Stimulated activated CD4-positive, alpha-beta T cell treated with anti-CD3 and anti-CD28 coated beads, Interleukin-15, amount 100 ng/mL, for 1 hour (primary cell): ENCODE measurements at regions not wholly inside any gene's neighbourhood (a gene's known extent, or its start where the extent isn't known, plus 50 kb on each side); places are given as distances from the start of the nearest gene placed in this dataset.
"Not testable (repeated sequence)": the region's sequence is repeated elsewhere in the genome, so short reads cannot be mapped to it uniquely, and the experiment has no call there.

Source experiments
- DNase-seq, 2 donors: peaks; one replicate each; pipeline ENCODE4 v3.0.0-alpha.2; 2020; ENCODE audit warnings: low read depth in 1 of 2, low spot score in 1 of 2

DNA sequence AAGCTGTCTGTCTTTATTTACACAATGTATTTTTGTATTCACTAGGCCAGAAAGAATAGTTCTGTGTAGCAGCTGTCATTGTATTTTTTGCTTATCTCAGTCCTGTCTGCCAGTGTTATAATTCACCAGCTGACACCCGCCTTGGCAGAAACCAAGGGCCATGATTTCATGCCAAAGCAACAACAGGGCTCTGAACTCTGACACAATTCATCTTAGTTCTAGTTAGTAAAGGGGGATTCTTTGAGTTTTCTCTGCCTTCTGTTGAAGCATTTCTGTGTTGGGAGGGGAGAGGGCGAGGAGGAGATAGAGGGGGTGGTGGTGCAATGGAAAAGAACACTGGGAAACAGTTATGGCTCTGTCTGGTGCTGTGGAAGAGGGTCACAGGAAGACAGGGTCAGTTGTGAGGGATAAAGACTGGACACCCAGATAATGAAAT, 684.6 kb upstream of the MARCKS start:
- no peak for DNase-seq

GRCh38 chr6:113178349-113178748, 678.8 kb upstream of the MARCKS start:
- no peak for DNase-seq

DNA sequence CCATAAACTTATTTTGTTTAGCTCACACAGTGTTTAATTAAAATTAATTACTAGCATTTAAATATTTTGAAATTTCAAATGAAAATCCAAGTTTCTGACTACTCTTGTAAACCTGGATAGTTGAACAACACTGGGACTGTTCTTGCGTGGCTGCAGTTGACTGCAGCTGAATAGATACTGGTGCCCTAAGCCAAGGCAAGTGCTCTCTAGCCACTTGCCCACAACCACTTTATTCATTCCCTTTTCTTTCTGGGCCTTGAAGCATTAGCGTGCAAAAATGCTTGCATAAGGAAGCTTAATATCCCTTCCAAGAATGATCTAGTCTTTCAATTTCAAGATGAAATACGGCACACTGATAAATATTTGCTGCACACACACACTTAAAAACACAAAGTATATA, 676.0 kb upstream of the MARCKS start:
- DNase-seq: no peak

DNA sequence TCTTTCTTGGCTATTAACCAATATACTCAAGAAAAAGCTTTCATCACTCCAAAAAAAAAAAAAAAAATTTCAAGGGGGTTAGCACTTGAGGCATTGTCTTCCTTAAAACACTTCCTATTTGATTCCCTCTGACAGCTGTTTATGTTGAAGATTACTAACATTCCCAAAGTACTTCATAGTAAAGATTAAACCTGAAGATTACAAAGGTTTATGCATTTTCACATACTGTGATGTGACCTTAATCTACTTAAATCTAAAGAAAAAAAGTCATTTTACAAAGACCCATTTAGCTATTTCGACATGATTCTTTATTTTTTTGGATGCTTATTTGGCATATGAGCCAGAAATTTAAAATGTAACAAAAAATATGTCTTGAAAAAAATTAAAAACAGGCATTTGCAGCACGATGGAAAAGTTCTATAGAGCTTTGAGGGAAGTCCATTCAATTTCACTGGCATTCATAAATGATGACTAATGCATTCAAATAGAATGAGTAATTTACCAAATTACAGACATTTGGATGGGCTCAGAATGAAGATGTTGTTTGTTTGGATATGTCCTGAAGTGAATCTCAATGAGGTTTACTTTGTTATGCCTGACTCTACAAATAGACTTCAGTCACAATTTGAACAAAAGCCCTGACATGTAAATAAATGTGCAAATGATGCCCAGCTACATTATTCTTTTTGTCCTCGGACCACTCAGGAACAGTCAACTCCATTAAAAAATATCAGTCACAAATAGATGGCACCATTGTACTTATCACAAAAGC, 674.6 kb upstream of the MARCKS start:
- DNase-seq: no peak

GRCh38 chr6:113184291-113184690, 672.9 kb upstream of the MARCKS start:
- no peak for DNase-seq

DNA sequence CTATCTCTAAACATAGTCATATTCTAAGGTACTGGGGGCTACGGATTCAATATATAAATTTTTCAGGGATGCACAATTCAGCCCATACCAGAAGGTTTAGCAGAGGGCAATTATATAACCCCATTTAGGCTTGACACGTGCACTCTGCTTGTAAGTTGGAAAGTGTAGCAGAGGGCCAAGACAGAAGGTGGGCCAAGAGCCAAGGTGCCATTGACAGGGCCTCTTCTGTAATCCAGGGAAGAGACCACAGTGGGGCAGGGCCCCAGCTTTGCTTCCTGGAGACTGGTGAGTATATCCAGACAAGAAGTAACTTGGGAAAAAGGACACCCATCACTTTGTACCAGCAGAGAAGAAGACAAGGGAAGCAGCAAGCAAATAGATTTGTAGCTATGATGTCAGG, 672.4 kb upstream of the MARCKS start:
- DNase-seq: no peak

DNA sequence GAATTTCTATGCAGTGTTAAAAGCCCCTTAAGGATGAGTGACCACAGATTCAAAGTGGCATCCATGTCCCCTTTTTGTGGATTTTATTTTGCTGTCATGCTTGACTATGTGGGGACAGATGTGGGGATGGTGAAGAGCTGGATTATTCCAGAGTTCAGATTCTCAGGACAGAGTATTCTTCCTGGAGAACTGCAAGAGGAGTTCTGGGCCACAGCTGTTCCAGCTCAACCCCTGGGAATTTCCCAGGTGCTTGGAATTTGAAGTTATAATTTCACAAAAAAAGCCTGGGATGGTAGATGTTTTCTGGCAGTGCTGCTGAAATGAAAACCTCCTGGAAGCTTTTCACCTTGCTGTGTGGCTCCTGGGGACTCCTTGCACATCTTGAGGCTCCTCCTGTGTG, 671.8 kb upstream of the MARCKS start:
- DNase-seq: no peak

DNA sequence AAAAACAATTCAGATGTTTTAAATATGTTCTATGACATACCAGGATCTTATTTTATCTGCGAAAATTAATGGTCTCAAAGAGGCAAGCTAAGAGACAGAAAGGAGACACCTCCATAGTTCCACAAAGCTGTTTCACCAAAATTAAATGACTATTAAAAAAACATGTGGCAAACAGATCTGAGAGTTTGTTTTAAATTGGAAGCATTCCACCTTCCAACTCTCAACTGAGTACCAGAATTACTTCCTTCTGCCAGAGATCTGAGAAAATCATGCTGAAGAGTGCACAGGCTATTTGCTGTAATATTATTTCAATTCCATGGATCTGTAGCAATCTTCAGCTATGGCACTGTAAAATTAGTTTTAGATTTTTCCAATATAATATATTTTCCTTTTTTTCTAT, 669.5 kb upstream of the MARCKS start:
- DNase-seq: no peak

DNA sequence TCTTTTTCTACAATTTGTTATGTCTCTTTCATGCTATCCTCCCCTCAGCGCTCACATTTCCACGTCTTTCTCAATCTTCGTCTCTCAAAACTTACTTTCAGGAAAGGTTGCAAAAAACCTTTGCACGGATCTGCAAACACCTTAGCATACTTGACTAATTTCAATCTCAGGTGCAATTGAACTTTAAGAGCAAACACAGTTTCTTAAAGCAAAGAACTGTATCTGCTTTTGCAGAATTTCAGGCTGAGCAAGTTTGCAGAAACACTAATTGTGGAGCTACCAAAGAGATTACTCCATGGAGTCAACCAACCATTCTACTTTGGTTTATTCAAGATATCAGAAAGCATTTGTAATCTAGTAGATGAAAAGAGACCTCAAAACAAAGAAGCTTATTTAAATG, 668.2 kb upstream of the MARCKS start:
- DNase-seq: no peak

DNA sequence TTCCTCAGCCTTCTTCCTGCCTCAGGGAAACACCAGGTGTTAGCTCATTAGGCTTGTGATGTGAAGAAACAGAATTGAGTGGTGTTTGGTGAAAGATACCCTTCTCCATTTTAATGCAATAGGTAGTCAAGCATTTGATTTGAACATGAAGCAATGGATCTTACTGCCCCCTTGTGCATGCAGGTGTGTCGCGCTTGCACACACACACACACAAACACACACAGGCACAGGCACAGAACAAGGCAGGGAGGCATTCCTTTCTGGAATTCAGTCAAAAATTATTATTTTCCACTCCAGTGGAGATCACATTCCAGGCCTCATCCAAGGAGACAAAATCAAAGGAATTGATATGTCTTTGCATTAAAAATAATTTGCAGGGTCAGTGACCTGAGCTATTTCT, 667.0 kb upstream of the MARCKS start:
- DNase-seq: no peak

GRCh38 chr6:113194090-113194489, 663.1 kb upstream of the MARCKS start:
- no peak for DNase-seq

GRCh38 chr6:113202852-113203714, 654.1 kb upstream of the MARCKS start:
- no peak for DNase-seq

DNA sequence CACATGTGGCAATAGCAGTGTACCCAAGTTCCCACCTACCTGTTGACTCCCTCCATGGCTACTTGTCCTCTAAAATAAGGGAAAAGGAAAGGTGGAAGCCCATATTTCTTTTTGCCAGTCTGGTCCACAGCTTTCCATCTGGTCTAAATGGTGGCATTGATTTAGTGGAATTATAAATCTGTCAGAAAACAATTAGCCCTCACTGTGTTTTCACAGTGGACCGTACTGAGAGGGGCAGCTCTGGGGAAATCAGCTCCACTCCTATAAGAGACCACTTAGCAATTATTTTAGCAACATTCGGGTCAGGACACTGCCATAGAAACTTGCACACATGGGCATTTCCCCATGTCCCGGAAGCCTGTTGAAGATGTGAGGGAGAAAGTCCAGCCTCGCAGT, 653.4 kb upstream of the MARCKS start:
- DNase-seq: no peak

DNA sequence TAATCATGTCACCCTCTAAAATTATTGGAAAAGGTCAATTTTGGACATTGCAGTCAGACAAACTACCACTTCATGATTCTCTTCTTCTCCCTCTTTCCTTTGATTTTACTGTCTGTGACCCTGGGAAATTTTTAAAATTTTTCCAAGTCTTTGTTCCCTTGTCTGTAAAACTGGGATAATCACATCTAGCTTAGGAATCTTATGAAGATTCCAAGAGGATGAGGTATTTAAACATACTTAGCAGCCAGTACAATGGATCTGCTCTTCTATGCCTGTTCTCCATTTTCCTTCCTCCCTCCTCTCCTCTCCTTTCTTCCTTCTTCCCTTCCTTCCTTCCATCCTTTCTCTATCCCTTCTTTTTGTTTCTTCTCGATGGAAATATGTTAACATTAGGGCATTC, 651.6 kb upstream of the MARCKS start:
- DNase-seq: no peak

DNA sequence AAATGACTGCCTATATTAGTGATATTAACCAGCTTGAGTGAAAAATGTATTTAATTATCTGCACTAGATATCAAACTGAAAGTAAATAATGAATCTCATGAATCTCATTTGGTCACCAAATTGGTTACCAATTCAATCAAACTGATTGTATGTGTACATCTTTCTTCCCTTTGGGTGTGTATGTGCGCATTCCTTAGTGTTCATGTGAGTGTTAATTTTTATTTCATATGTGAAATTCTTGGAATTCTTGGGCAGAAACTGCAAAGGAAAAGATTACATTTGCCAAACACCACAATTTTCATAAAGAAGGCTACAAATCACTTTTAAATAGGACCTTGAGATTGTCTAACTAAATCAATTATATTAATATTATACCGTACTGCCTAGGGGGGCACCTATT, 648.4 kb upstream of the MARCKS start:
- DNase-seq: no peak

GRCh38 chr6:113209315-113209714, 647.8 kb upstream of the MARCKS start:
- DNase-seq: no peak

GRCh38 chr6:113211170-113211569, 646.0 kb upstream of the MARCKS start:
- no peak for DNase-seq

DNA sequence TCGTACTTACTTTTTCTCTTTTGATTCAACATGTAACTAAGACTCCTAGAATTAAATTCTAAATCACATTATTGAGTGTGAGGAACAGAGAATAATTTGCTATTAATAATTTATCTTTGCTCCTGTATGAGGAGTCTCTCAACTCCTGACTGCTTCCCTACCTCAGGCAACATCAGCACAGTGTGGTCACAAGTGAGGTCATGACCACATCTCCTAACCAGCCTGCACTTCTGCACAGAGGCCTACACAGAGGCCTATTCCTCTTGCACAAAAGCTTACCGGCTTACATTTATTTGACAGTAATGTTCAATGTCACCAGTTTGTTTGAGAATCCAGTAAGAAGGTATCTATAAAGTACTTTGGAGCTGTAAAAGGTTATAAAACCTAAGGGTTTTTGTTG, 637.4 kb upstream of the MARCKS start:
- no peak for DNase-seq

DNA sequence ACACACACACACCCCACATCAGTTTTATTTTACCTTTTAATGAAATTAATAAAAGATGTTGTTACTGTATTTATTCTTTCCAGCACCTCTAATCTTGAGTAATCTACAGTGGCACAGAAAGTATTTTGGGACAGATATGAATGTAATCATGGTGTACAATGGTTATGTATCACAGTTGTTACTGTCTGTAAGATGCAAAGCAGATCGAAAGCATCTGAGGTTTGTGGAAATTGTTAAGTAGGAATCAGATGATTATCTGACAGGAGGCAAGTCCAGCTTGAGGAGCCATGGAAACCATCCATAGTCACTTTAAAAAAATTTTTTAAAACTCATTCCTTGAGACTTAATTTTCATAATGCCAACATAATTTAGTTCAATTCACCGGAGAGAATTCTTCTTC, 636.3 kb upstream of the MARCKS start:
- DNase-seq: no peak

DNA sequence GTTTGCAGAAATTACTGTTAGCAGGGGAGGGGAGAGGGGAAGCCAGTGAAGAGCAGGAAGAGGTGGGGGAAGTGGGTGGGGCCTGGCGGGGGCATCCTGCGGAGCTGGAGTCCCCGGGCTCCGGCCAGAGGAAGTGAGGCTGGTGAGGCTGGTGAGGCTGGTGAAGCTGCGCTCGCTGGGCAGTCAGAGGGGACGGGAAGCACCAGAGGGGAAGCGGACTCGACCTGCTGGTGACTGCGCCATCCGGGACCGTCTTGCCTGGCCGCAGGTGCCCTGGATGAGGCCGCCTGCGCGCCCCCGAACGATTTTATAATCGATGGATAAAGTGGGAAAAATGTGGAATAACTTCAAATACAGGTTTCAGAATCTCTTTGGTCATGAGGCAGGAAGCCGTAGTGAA, 635.3 kb upstream of the MARCKS start:
- DNase-seq: no peak

DNA sequence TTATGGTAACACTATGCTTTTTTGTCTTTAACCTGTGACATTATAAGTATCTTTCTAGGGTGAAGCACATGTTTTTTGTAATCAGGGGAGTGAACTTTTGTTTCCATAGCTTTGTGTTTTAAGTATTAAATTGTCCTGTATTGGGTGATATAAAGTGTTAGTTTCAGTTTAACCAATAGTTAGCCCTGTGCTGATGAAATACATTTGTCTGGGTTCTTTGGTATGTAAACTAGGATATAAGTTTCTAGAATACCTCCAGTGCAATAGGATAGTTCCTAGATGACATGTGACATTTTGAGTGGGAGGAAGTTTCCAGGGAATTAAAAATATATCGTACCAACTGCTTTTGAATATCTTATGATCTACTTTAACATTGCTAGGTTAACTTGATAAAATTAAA, 611.0 kb upstream of the MARCKS start:
- no peak for DNase-seq

DNA sequence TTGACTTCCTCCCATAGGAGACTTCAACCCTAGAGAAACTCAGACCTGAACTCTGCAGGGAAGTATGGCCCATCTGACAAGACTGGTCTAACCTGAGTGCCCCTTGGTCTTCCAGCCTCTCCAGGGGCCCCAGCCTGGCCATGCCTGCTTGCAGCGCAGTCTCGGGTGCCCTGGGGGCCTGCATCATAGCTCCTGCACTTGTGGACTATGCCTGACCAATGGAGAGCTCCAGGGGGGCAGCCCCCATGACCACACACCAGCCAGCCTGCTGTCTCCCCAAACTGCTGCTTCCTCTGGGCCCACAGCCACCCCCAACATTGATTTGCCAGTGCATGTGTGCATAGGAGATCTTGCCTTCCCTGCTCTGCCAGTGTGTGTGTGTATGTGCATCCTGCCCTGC, 608.6 kb upstream of the MARCKS start:
- DNase-seq: no peak

DNA sequence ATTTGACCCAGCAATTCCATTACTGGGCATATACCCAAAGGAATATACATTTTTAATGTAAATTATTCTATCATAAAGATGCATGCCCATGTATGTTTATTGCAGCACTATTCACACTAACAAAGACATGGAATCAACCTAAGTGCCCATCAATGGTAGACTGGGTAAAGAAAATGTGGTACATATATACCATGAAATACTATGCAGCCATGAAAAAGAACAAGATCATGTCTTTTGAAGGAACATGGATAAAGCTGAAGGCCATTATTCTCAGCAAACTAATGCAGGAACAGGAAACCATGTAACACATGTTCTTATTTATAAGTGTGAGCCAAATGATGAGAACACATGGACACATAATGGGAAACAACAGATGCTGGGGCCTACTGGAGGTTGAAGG, 603.0 kb upstream of the MARCKS start:
- DNase-seq: not testable (repeated sequence)
